Common myeloid progenitor, CD34-positive (primary cell): ENCODE measurements at regions not wholly inside any gene's neighbourhood (a gene's known extent, or its start where the extent isn't known, plus 50 kb on each side); places are given as distances from the start of the nearest gene placed in this dataset.
"Not testable (repeated sequence)": the region's sequence is repeated elsewhere in the genome, so short reads cannot be mapped to it uniquely, and the experiment has no call there.

Experiments
- CTCF ChIA-PET: fragments of 350-600 bp; sonication (Branson Sonifier 250); formaldehyde crosslinking; loops from one replicate; lab custom pipeline; 2021; ENCODE audit warnings: antibody characterized with exemption; lab: Charles Lee
- POLR2A ChIA-PET: fragments of 350-600 bp; sonication (Branson Sonifier 250); formaldehyde crosslinking; loops from one replicate; lab custom pipeline; 2021; ENCODE audit warnings: antibody characterized with exemption; lab: Charles Lee
- DNase-seq, 3 donors: peaks; one replicate each; pipeline versions ENCODE4 v3.0.0 to v3.0.0-alpha.2; 2013
- H3K27ac ChIP-seq, 2 experiments: 1 replicate in 1 of 2; 2 replicates in 1 of 2; pipeline ENCODE4 v1.7.0; 2013; ENCODE audit warnings: inconsistent platforms in 2 of 2, low read length in 2 of 2, mild to moderate bottlenecking in 2 of 2, low read depth in 1 of 2, moderate library complexity in 1 of 2; ENCODE audit not compliant: severe bottlenecking in 2 of 2, insufficient read depth in 1 of 2, poor library complexity in 1 of 2
- H3K27me3 ChIP-seq, 5 experiments: replicated peaks in 2 of 5; 1 replicate in 3 of 5; 2 replicates in 2 of 5; pipeline versions ENCODE4 v1.6.1 to v1.7.0; 2013; ENCODE audit warnings: low read length in 4 of 5, mild to moderate bottlenecking in 2 of 5, moderate library complexity in 2 of 5, inconsistent platforms in 1 of 5; ENCODE audit not compliant: insufficient read depth in 5 of 5, control insufficient read depth in 4 of 5
- H3K36me3 ChIP-seq, 4 experiments: 1 replicate in 2 of 4; 2 replicates in 2 of 4; pipeline versions ENCODE4 v1.6.1 to v1.7.0; 2013; ENCODE audit warnings: low read length in 3 of 4, control low read depth in 1 of 4, mild to moderate bottlenecking in 1 of 4; ENCODE audit not compliant: control insufficient read depth in 4 of 4, insufficient read depth in 4 of 4
- H3K4me1 ChIP-seq, 4 experiments: 1 replicate in 3 of 4; 2 replicates in 1 of 4; pipeline versions ENCODE4 v1.6.1 to v1.7.1; 2013; ENCODE audit warnings: low read length in 3 of 4, mild to moderate bottlenecking in 3 of 4, control low read depth in 1 of 4, inconsistent platforms in 1 of 4, moderate library complexity in 1 of 4; ENCODE audit not compliant: control insufficient read depth in 4 of 4, insufficient read depth in 4 of 4; ENCODE audit errors: control extremely low read depth in 1 of 4
- H3K4me3 ChIP-seq, 7 experiments: 1 replicate in 4 of 7; 2 replicates in 3 of 7; pipeline versions ENCODE4 v1.5.1 to v1.7.0; 2013; ENCODE audit warnings: mild to moderate bottlenecking in 7 of 7, low read length in 6 of 7, moderate library complexity in 6 of 7, inconsistent platforms in 2 of 7, low read depth in 2 of 7, control low read depth in 1 of 7; ENCODE audit not compliant: insufficient read depth in 4 of 7, control insufficient read depth in 1 of 7; ENCODE audit errors: extremely low read depth in 1 of 7
- H3K9me3 ChIP-seq, 5 experiments: 1 replicate in 4 of 5; 2 replicates in 1 of 5; pipeline versions ENCODE4 v1.6.1 to v1.7.1; 2013; ENCODE audit warnings: low read length in 4 of 5, mild to moderate bottlenecking in 2 of 5, inconsistent platforms in 1 of 5, low read depth in 1 of 5, moderate library complexity in 1 of 5; ENCODE audit not compliant: control insufficient read depth in 4 of 5, insufficient read depth in 2 of 5; ENCODE audit errors: control extremely low read depth in 1 of 5
- WGBS: methylation state at CpG from one replicate; pipeline ENCODE4 v1.1.5; 2013; ENCODE audit not compliant: insufficient coverage; 5-methylcytosine and 5-hydroxymethylcytosine counted together

DNA sequence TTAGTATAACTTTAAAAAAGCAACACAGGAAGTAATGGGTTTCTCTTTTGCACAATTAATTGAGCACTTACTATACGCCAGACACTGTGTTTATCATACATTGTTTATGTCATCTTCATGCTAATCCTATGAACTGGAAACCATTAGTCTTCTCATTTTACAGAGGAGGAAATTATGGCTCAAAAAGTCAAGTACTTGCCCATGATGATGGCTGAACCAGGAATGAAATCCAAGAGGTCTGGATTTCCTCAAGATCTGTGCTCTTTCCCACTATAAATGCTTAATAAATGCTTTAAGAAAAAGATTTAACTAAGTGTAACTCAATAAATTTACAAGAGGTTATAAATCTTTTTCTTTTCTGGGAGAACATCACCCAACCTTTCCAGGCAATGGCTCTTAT lies 303.7 kb upstream of the RRP15 start:
- no peaks in the 10 kb centered on the region for H3K36me3 ChIP-seq
- H3K4me3 ChIP-seq, result no peak overlapping the region
- no peaks in the 10 kb centered on the region for H3K4me1 ChIP-seq
- DNase-seq, result no peak
- no peaks in the 10 kb centered on the region for H3K27me3 ChIP-seq
- WGBS, result 100% methylated on average over 1 of the region's 1 CpG
- H3K9me3 ChIP-seq, result peaks cover 0 to 1% (median 0%) of the 10 kb centered on the region in 5 experiments
- no peak overlapping the region for H3K27ac ChIP-seq
- ChIA-PET CTCF (no interaction called here), POLR2A (no interaction called here)

DNA sequence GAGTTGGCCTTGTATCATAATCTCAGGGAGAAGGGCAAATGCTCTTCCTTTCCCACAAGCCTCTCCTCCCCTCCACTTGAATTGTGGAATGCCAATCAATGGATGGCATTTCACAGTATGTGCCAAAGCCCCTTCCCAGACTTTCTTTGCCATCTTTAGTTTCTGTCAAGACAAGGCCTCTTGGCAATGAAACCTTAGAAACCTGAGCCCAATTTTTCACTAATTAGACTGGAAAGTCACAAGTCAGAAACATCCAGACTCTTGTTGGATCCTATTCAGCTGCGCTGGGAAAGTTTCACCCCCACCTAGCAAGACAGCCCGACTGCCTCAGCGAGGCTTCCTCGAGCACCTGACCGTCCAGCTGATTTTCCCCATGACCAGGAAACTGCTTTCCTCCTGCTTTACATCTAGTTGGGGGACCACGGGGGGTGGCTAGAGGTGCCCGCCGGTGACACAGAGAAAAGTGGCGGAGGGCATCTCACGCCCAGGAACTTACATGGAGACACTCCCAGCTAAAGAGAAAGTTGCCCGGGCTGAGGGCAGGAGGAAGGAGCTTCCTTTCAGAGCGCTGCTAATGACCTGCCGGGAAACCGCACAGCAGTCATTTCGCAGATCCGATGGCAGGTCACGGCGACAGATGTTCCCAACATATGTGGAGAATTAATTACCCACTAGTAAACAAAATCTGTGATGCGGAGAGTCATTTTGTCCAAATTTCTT lies 302.6 kb upstream of the RRP15 start:
- Histone ChIP-seq H3K36me3 (no peaks in the 10 kb centered on the region), H3K9me3 (peaks cover 0 to 1% (median 0%) of the 10 kb centered on the region in 5 experiments), H3K4me1 (no peaks in the 10 kb centered on the region), H3K4me3 (no peak overlapping the region), H3K27ac (no peak overlapping the region), H3K27me3 (no peaks in the 10 kb centered on the region)
- CTCF ChIA-PET, result no interaction called here
- POLR2A ChIA-PET, result no interaction called here
- DNase-seq, result no peak
- 72% methylated on average over 14 of the region's 19 CpGs for WGBS

GRCh38 chr1:217983051-217983375 lies 302.1 kb upstream of the RRP15 start:
- Histone ChIP-seq H3K27me3 (no peaks in the 10 kb centered on the region), H3K4me3 (no peak overlapping the region), H3K9me3 (no peaks in the 10 kb centered on the region), H3K36me3 (no peaks in the 10 kb centered on the region), H3K4me1 (no peaks in the 10 kb centered on the region), H3K27ac (no peak overlapping the region)
- ChIA-PET POLR2A (no interaction called here), CTCF (no interaction called here)
- WGBS, result no CpG with 5 or more reads among the region's 4 CpGs
- DNase-seq, result no peak

DNA sequence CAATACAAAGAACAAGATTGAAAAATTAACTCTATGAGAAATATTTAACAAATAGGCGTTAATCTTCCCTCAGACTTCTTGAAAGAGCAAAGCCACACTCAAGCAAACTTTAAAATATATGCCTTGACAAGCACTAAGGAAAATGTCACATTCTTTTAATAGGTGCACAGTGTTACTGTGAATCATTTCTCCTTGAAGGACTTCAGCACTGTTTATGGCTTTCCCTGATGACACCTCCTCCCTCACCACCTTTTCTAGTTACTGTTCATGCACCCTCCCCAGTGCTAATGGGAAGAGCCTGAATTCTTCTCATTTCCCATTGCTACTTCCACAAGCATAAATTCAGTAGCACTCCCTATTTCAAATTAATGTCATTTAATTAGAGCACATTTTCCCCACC lies 299.5 kb upstream of the RRP15 start:
- WGBS, result 60% methylated on average over 1 of the region's 1 CpG
- Histone ChIP-seq H3K9me3 (no peaks in the 10 kb centered on the region), H3K4me1 (no peaks in the 10 kb centered on the region), H3K4me3 (no peak overlapping the region), H3K36me3 (no peaks in the 10 kb centered on the region), H3K27ac (no peak overlapping the region), H3K27me3 (no peaks in the 10 kb centered on the region)
- CTCF ChIA-PET, result no interaction called here
- DNase-seq, result no peak
- POLR2A ChIA-PET, result no interaction called here

DNA sequence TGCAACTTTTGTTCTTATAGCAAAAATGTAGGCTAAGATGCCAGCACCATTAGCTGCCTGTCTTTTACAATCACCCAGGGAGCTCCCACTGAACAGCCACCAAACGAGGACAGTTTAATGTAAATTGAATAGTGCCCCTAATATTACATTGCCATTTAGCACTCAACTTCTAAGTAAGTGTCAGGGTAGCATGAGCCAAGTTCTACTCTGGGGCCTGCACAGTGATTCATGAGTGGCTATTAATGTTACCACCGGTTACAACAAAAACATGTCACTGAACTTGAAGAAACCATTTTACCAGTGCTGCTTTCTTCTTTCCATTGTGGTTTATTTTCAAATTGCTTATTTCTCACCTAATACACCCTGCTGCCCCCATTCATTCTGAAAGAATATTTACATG lies 295.6 kb upstream of the RRP15 start:
- no peak overlapping the region for H3K4me3 ChIP-seq
- H3K4me1 ChIP-seq, result no peaks in the 10 kb centered on the region
- no peaks in the 10 kb centered on the region for H3K9me3 ChIP-seq
- 100% methylated on average over 1 of the region's 2 CpGs for WGBS
- H3K27me3 ChIP-seq, result no peaks in the 10 kb centered on the region
- CTCF ChIA-PET, result no interaction called here
- DNase-seq, result no peak
- POLR2A ChIA-PET, result no interaction called here
- no peak overlapping the region for H3K27ac ChIP-seq
- H3K36me3 ChIP-seq, result no peaks in the 10 kb centered on the region

- Histone ChIP-seq H3K4me1 (no peaks in the 10 kb centered on the region), H3K27ac (no peak overlapping the region), H3K9me3 (no peaks in the 10 kb centered on the region), H3K27me3 (no peaks in the 10 kb centered on the region), H3K36me3 (no peaks in the 10 kb centered on the region), H3K4me3 (no peak overlapping the region)
- ChIA-PET POLR2A (no interaction called here), CTCF (no interaction called here)
- no CpG with 5 or more reads among the region's 4 CpGs for WGBS
- DNase-seq, result no peak
Observed at GRCh38 chr1:217993439-217993838, 291.7 kb upstream of the RRP15 start.

DNA sequence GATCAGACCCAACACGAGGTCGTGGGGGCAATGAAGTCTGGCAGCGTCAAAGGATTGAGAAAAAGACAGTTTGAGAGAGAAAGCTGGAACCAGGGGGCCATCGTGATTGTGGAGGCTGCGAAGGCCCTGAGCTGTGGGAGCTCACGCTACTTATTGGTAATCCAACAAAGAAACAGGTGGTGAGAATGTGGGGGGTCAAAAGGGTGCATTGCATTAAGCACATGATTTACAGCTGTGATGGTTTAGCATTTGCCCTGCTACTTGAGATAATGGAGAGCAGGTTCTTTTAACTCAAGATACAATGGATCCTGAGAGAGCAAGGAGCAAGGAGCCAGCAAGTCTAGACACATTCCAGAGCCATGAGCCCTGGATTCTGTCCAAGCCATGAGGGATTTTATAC lies 276.8 kb upstream of the RRP15 start:
- not testable (repeated sequence) for H3K9me3 ChIP-seq
- 84% methylated on average over 6 of the region's 6 CpGs for WGBS

More for the DNA sequence above, 276.8 kb upstream of the RRP15 start:
- H3K4me1 ChIP-seq, DNase-seq, H3K36me3 ChIP-seq, H3K4me3 ChIP-seq, POLR2A ChIA-PET, H3K27ac ChIP-seq, H3K27me3 ChIP-seq, CTCF ChIA-PET: not testable (repeated sequence)
